ENCODE measurements at regions not wholly inside any gene's neighbourhood (a gene's known extent, or its start where the extent isn't known, plus 50 kb on each side); places are given as distances from the start of the nearest gene placed in this dataset.

GRCh38 chr5:125424402-125425141 is 678.1 kb upstream of the ZNF608 start:
- no peaks in the 10 kb centered on the region for H3K9me1 ChIP-seq (replicated peaks; ENCODE audit: control insufficient read depth, extremely low read depth, insufficient read depth, low read length)
- no peaks in the 10 kb centered on the region for H3K27me3 ChIP-seq (ENCODE audit: control insufficient read depth in 2 of 2, insufficient read depth in 2 of 2, low read length in 2 of 2)
- POLR2A ChIA-PET, result no interaction called here
- H3K27ac ChIP-seq (ENCODE audit: insufficient read depth, low read depth, low read length), result no peak overlapping the region
- H3K9ac ChIP-seq (replicated peaks; ENCODE audit: extremely low read depth, insufficient read depth, low read length), result no peak overlapping the region
- H3K79me2 ChIP-seq (ENCODE audit: control insufficient read depth, insufficient read depth, low read length), result no peaks in the 10 kb centered on the region
- TF ChIP-seq CTCF (IDR thresholded peaks at IDR 0.05; ENCODE audit: extremely low read depth in 1 of 2, insufficient read depth in 1 of 2, low read depth in 1 of 2, low read length in 2 of 2) (no peak), EZH2 (IDR thresholded peaks at IDR 0.05; ENCODE audit: borderline replicate concordance, low read depth, low read length, severe bottlenecking) (no peak), GATA2 (IDR thresholded peaks at IDR 0.05; ENCODE audit: insufficient read depth, insufficient read length, low read depth, low read length) (no peak)
- no peaks in the 10 kb centered on the region for H3K4me1 ChIP-seq (ENCODE audit: control insufficient read depth, extremely low read depth, insufficient read depth, low read length)
- intact Hi-C loops (cut with micrococcal nuclease), result no loop called here
- FAIRE-seq (no peak), DNase-seq (ENCODE audit: low read depth, low spot score) (no peak)
- CTCF ChIA-PET, result interaction anchor here (1.0 to 1.4 kb wide), 3 partner anchors 12 to 411 kb away, joined by 3 read pairs; no protein-coding TSS in a partner anchor
- H3K9me3 ChIP-seq (replicated peaks; ENCODE audit: control insufficient read depth, insufficient read depth, low read length), result no peaks in the 10 kb centered on the region
- no peaks in the 10 kb centered on the region for H3K36me3 ChIP-seq (ENCODE audit: control insufficient read depth in 2 of 2, extremely low read depth in 1 of 2, insufficient read depth in 2 of 2, low read length in 2 of 2)
- H4K20me1 ChIP-seq (replicated peaks; ENCODE audit: control insufficient read depth, extremely low read depth, insufficient read depth, low read length), result no peaks in the 10 kb centered on the region
- H2AFZ ChIP-seq (ENCODE audit: low read depth, low read length), result no peak overlapping the region
- H3K4me3 ChIP-seq (replicated peaks in 1 of 3; ENCODE audit: insufficient read depth in 1 of 3, low read depth in 1 of 3, low read length in 3 of 3), result no peak overlapping the region
- no peak overlapping the region for H3K4me2 ChIP-seq (ENCODE audit: insufficient read depth, low read length)
- dilution Hi-C loops (cut with MboI; ENCODE audit: extremely low pct_ligation_motif_present, low sequenced_read_pairs), result no loop called here
- BruUV-seq (replicated peaks), result no TSS peak

- Histone ChIP-seq H3K4me3 (replicated peaks in 1 of 3; ENCODE audit: insufficient read depth in 1 of 3, low read depth in 1 of 3, low read length in 3 of 3) (no peak overlapping the region), H4K20me1 (replicated peaks; ENCODE audit: control insufficient read depth, extremely low read depth, insufficient read depth, low read length) (no peaks in the 10 kb centered on the region), H3K36me3 (ENCODE audit: control insufficient read depth in 2 of 2, extremely low read depth in 1 of 2, insufficient read depth in 2 of 2, low read length in 2 of 2) (no peaks in the 10 kb centered on the region), H3K9me3 (replicated peaks; ENCODE audit: control insufficient read depth, insufficient read depth, low read length) (no peaks in the 10 kb centered on the region), H3K4me2 (ENCODE audit: insufficient read depth, low read length) (no peak overlapping the region), H3K4me1 (ENCODE audit: control insufficient read depth, extremely low read depth, insufficient read depth, low read length) (no peaks in the 10 kb centered on the region), H2AFZ (ENCODE audit: low read depth, low read length) (no peak overlapping the region), H3K9me1 (replicated peaks; ENCODE audit: control insufficient read depth, extremely low read depth, insufficient read depth, low read length) (no peaks in the 10 kb centered on the region), H3K27me3 (ENCODE audit: control insufficient read depth in 2 of 2, insufficient read depth in 2 of 2, low read length in 2 of 2) (no peaks in the 10 kb centered on the region), H3K79me2 (ENCODE audit: control insufficient read depth, insufficient read depth, low read length) (no peaks in the 10 kb centered on the region), H3K9ac (replicated peaks; ENCODE audit: extremely low read depth, insufficient read depth, low read length) (no peak overlapping the region), H3K27ac (ENCODE audit: insufficient read depth, low read depth, low read length) (no peak overlapping the region)
- CTCF ChIA-PET, result no interaction called here
- no peak for DNase-seq (ENCODE audit: low read depth, low spot score)
- dilution Hi-C loops (cut with MboI; ENCODE audit: extremely low pct_ligation_motif_present, low sequenced_read_pairs) (no loop called here), intact Hi-C loops (cut with micrococcal nuclease) (no loop called here)
- no TSS peak for BruUV-seq (replicated peaks)
- no peak for FAIRE-seq
- POLR2A ChIA-PET, result no interaction called here
- TF ChIP-seq GATA2 (IDR thresholded peaks at IDR 0.05; ENCODE audit: insufficient read depth, insufficient read length, low read depth, low read length) (no peak), POLR2AphosphoS5 (IDR thresholded peaks at IDR 0.05; ENCODE audit: insufficient read depth, low read depth, low read length) (no peak), JUN (IDR thresholded peaks at IDR 0.05; ENCODE audit: borderline replicate concordance, insufficient read depth, insufficient read length, low read depth) (no peak)
Measured at GRCh38 chr5:125429498-125429897, 683.1 kb upstream of the ZNF608 start.

All from endothelial cell of umbilical vein (primary cell).